GM23338 (cell line): ENCODE measurements at regions not wholly inside any gene's neighbourhood (a gene's known extent, or its start where the extent isn't known, plus 50 kb on each side); places are given as distances from the start of the nearest gene placed in this dataset.

Experiments used
- CREB1 ChIP-seq: fragments of 250-450 bp; sonication (Bioruptor Pico); IDR thresholded peaks from 2 replicates; pipeline ENCODE4 v1.5.0; 2020; ENCODE audit warnings: low read depth, mild to moderate bottlenecking, moderate library complexity
- CTCF ChIP-seq, 2 experiments: fragments of 200-600 bp in 1 of 2; sonication (generic) in 1 of 2; conservative IDR thresholded peaks; 2 replicates each; pipeline versions ENCODE4 v1.5.1 to v1.6.1; 2016 to 2017; ENCODE audit warnings: antibody characterized with exemption in 2 of 2, low read depth in 2 of 2, mild to moderate bottlenecking in 2 of 2, moderate library complexity in 1 of 2
- EZH2 ChIP-seq: fragments of 200-600 bp; sonication (generic); IDR thresholded peaks from one replicate; pipeline ENCODE4 v1.8.0; 2017; ENCODE audit warnings: antibody characterized with exemption, mild to moderate bottlenecking, low read depth; ENCODE audit not compliant: unreplicated experiment
- EZH2phosphoT487 ChIP-seq: fragments of 200-600 bp; sonication (generic); IDR thresholded peaks from one replicate; pipeline ENCODE4 v1.8.1; 2018; ENCODE audit warnings: antibody characterized with exemption; ENCODE audit not compliant: unreplicated experiment
- NANOG ChIP-seq: IDR thresholded peaks from 2 replicates; pipeline ENCODE4 v1.6.1; 2016; ENCODE audit warnings: antibody characterized with exemption, borderline replicate concordance
- POLR2AphosphoS5 ChIP-seq: IDR thresholded peaks from 2 replicates; pipeline ENCODE4 v1.6.1; 2016; ENCODE audit warnings: antibody characterized with exemption, low read depth

DNA sequence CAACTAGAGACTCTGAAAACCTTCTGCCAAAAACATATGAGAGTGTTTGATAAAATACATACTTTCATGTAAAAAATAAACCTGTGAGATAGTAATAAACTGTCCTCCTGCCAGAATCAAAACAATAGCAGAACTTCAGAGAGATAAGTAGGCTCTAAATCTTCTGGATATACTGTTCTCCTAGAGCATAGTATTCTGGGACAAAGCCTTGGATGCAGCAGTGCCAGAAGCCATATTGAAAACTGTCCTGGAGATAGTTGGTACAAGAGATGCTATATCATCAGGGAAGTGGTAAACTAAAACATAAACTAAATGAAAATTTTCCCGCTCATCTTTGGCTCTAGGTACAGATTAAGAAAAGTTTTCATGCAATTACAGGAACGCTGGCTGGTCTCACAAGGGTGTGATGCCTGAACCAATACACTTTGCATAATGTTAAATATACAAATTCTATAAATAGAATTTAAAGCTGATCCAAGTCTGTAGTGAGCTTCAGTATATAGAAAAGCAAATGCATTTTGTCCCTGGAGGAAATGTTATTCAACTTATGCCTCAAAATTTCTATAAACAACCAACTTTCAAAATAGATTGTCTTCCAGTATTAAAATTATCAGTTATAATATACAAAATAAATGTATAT, 355.6 kb downstream of the ADAMTS20 start:
- TF ChIP-seq CTCF (conservative IDR thresholded peaks at IDR 0.05; ENCODE audit: low read depth in 2 of 2) = no peak
- TF ChIP-seq EZH2phosphoT487 = no peak
- TF ChIP-seq POLR2AphosphoS5 = no peak
- TF ChIP-seq EZH2 = no peak
- TF ChIP-seq NANOG = no peak
- TF ChIP-seq CREB1 (CRISPR knock-in tag) = no peak
